Neural cell (in vitro differentiated cells): ENCODE measurements at regions not wholly inside any gene's neighbourhood (a gene's known extent, or its start where the extent isn't known, plus 50 kb on each side); places are given as distances from the start of the nearest gene placed in this dataset.

Experiments used
- EP300 ChIP-seq: fragments of 450-650 bp; conservative IDR thresholded peaks from 2 replicates; pipeline ENCODE4 v1.6.1; 2014; ENCODE audit warnings: antibody characterized with exemption, mild to moderate bottlenecking, moderate library complexity; ENCODE audit not compliant: poor library complexity, severe bottlenecking
- EZH2 ChIP-seq: fragments of 200-600, 300-800 bp; shearing (Covaris generic), sonication (generic); IDR thresholded peaks from 2 replicates; pipeline ENCODE4 v1.6.1; 2014; ENCODE audit warnings: antibody characterized with exemption, low read length, borderline replicate concordance, mild to moderate bottlenecking; ENCODE audit not compliant: insufficient read depth, poor library complexity, severe bottlenecking
- MXI1 ChIP-seq: fragments of 450-650 bp; conservative IDR thresholded peaks from 2 replicates; pipeline ENCODE4 v1.6.1; 2014; ENCODE audit warnings: antibody characterized with exemption, mild to moderate bottlenecking; ENCODE audit not compliant: poor library complexity, severe bottlenecking
- POLR2AphosphoS5 ChIP-seq: IDR thresholded peaks from 2 replicates; pipeline ENCODE4 v1.6.1; 2012
- RAD21 ChIP-seq: fragments of 450-650 bp; conservative IDR thresholded peaks from 2 replicates; pipeline ENCODE4 v1.6.1; 2014; ENCODE audit warnings: antibody characterized with exemption, mild to moderate bottlenecking, moderate library complexity
- SMC3 ChIP-seq: fragments of 450-650 bp; conservative IDR thresholded peaks from 2 replicates; pipeline ENCODE4 v1.6.1; 2014; ENCODE audit warnings: antibody characterized with exemption, mild to moderate bottlenecking, moderate library complexity; ENCODE audit not compliant: poor library complexity
- TAF1 ChIP-seq: IDR thresholded peaks from 2 replicates; pipeline ENCODE4 v1.6.1; 2012; ENCODE audit warnings: low read depth
- TF ChIP-seq, protein P1 (sequence below): fragments of 450-650 bp; IDR thresholded peaks from 2 replicates; pipeline ENCODE4 v1.5.1; 2014; ENCODE audit warnings: antibody characterized with exemption, mild to moderate bottlenecking, moderate library complexity; ENCODE audit not compliant: poor library complexity, severe bottlenecking
- TF ChIP-seq, protein P2 (sequence below): IDR thresholded peaks from 2 replicates; pipeline ENCODE4 v1.6.1; 2012; ENCODE audit warnings: borderline replicate concordance

DNA sequence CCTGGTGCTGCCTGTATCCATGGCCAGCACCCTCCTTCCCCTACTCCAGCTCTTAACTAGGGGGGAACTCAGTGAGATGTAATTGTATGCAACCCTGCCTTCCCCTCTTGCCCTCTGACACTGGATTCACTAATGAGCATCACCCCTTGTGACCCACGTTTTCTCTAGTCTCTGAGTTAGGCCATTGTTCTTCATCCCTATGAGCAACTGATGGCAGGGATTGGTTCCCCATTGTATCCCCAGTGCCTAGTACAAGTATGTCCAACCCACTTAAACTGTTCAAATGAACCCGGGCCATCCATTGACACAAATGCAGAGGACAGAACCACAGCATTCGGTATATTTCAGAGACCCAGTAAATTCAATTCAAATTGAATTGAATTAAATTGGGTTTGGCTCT, 77.6 kb upstream of the ASTN2 start:
- TF ChIP-seq, protein P1, sequence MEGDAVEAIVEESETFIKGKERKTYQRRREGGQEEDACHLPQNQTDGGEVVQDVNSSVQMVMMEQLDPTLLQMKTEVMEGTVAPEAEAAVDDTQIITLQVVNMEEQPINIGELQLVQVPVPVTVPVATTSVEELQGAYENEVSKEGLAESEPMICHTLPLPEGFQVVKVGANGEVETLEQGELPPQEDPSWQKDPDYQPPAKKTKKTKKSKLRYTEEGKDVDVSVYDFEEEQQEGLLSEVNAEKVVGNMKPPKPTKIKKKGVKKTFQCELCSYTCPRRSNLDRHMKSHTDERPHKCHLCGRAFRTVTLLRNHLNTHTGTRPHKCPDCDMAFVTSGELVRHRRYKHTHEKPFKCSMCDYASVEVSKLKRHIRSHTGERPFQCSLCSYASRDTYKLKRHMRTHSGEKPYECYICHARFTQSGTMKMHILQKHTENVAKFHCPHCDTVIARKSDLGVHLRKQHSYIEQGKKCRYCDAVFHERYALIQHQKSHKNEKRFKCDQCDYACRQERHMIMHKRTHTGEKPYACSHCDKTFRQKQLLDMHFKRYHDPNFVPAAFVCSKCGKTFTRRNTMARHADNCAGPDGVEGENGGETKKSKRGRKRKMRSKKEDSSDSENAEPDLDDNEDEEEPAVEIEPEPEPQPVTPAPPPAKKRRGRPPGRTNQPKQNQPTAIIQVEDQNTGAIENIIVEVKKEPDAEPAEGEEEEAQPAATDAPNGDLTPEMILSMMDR, result no peak
- TF ChIP-seq MXI1, result no peak
- no peak for TF ChIP-seq TAF1
- TF ChIP-seq, protein P2, sequence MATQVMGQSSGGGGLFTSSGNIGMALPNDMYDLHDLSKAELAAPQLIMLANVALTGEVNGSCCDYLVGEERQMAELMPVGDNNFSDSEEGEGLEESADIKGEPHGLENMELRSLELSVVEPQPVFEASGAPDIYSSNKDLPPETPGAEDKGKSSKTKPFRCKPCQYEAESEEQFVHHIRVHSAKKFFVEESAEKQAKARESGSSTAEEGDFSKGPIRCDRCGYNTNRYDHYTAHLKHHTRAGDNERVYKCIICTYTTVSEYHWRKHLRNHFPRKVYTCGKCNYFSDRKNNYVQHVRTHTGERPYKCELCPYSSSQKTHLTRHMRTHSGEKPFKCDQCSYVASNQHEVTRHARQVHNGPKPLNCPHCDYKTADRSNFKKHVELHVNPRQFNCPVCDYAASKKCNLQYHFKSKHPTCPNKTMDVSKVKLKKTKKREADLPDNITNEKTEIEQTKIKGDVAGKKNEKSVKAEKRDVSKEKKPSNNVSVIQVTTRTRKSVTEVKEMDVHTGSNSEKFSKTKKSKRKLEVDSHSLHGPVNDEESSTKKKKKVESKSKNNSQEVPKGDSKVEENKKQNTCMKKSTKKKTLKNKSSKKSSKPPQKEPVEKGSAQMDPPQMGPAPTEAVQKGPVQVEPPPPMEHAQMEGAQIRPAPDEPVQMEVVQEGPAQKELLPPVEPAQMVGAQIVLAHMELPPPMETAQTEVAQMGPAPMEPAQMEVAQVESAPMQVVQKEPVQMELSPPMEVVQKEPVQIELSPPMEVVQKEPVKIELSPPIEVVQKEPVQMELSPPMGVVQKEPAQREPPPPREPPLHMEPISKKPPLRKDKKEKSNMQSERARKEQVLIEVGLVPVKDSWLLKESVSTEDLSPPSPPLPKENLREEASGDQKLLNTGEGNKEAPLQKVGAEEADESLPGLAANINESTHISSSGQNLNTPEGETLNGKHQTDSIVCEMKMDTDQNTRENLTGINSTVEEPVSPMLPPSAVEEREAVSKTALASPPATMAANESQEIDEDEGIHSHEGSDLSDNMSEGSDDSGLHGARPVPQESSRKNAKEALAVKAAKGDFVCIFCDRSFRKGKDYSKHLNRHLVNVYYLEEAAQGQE, result no peak
- no peak for TF ChIP-seq EZH2
- no peak for TF ChIP-seq EP300
- no peak for TF ChIP-seq POLR2AphosphoS5
- no peak for TF ChIP-seq RAD21
- no peak for TF ChIP-seq SMC3
